HG03558 (cell line): ENCODE measurements at regions not wholly inside any gene's neighbourhood (a gene's known extent, or its start where the extent isn't known, plus 50 kb on each side); places are given as distances from the start of the nearest gene placed in this dataset.
"Not testable (repeated sequence)": the region's sequence is repeated elsewhere in the genome, so short reads cannot be mapped to it uniquely, and the experiment has no call there.

ENCODE experiments used
- ATAC-seq: cut with Tn5 transposase; IDR thresholded peaks from one replicate; pipeline ENCODE4 v1.9.1; 2021; ENCODE audit warnings: moderate number of reproducible peaks; ENCODE audit not compliant: unreplicated experiment; ENCODE audit errors: extremely low read depth

GRCh38 chr7:106460792-106461254 is 176.0 kb upstream of the NAMPT start:
- no peak for ATAC-seq

DNA sequence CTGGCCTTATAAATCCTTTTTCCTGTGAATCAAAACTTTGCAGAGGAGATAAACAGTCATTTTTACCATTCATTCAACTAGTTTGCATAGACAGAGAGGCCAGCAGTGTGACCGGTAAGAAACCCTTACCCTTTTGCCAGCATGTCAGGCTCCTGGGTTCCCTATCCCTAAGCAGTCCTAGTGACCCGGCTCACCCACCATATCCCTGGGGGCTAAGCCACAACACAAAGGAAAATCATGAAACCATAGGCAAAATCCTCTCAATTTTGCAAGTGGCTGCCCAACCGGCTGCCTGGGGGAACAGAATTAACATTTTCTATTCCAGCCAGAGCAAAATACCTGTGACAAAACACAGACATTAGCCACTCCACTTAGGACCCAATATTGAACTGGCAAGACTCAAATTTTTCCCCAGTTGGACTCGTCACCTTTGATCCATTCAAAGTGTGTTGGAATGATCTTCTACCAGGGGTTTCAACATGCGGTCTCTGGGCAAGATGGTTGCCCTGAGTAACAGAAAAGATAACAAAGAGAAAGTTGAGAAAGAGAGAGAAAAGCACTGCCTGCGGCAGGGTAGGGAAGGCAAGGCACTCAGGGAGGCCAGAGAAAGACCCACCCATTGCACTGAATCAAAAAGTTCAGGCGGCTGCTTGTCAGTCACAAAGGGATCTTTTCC is 174.8 kb upstream of the NAMPT start:
- no peak for ATAC-seq

GRCh38 chr7:106457678-106458077 is 172.9 kb upstream of the NAMPT start:
- ATAC-seq: no peak

DNA sequence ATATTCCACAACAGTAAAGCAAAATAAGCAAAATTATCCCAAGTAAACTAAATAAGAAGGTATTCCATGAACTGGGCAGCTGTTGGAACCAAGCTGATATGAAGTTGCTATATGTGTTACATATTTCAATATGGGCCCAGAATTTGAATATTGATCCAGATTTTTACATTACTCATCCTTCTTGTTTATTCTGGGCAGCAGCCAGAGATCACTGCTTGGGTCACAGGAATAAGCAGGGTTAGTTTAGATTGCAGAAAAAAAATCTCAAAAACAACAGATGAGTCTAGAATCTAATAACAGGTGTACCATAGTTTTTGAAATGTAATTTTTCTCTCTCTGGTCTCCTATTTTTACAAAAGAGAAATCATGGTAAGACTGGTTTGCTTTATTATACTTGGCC is 171.5 kb upstream of the NAMPT start:
- ATAC-seq: no peak

- ATAC-seq: no peak
Observed at GRCh38 chr7:106452031-106452851, 167.5 kb upstream of the NAMPT start.

DNA sequence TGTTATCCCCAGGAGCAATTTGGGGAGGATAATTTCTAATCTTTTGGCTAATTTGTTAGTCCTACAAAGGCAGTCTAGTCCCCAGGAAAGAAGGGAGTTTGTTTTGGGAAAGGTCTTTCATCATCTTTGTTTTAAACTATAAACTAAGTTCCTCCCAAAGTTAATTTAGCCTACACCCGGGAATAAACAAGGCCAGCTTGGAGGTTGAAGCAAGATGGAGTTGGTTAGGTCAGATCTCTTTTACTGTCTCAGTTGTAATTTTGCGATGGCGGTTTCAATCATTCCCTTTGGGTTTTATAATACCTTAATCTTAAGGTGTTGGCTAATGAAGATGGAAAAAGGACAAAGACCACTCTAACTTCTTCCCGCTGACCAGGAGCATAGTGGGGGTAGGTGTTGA is 166.4 kb upstream of the NAMPT start:
- no peak for ATAC-seq

GRCh38 chr7:106450716-106451115 is 165.9 kb upstream of the NAMPT start:
- ATAC-seq: no peak

- no peak for ATAC-seq
Observed at GRCh38 chr7:106448992-106449859, 164.4 kb upstream of the NAMPT start.

DNA sequence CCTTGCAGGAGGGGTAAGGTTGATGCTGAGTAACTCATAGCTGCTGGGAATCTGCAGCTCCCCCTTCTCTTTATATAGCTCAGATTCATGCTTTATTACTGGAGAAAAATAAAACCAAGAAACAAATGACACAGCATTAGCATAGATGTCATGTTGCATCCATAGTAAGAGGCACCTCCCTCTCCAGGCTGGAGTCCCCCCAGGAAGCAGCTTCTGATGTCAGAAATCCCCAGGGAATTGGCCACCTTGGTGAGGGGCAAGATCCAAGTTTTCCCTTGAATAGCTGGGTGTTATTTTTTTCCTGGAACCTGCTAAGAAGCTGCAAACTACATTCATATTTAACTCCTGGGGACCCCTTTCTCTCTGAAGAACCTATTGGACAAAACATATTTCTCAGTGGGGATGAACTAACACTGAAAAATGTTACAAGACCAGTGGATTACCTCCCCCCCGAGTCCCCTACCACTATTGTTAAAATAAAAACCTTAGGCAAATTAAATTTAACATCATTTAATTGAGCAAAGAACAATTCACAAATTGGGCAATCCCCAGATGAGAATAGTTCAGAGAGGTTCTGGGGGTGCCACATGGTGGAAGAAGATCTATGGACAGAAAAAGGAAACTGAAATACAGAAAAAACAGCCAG is 163.7 kb upstream of the NAMPT start:
- ATAC-seq: no peak

GRCh38 chr7:106447318-106447847 is 162.6 kb upstream of the NAMPT start:
- no peak for ATAC-seq

- not testable (repeated sequence) for ATAC-seq
Observed at GRCh38 chr7:106445366-106445765, 160.6 kb upstream of the NAMPT start.

DNA sequence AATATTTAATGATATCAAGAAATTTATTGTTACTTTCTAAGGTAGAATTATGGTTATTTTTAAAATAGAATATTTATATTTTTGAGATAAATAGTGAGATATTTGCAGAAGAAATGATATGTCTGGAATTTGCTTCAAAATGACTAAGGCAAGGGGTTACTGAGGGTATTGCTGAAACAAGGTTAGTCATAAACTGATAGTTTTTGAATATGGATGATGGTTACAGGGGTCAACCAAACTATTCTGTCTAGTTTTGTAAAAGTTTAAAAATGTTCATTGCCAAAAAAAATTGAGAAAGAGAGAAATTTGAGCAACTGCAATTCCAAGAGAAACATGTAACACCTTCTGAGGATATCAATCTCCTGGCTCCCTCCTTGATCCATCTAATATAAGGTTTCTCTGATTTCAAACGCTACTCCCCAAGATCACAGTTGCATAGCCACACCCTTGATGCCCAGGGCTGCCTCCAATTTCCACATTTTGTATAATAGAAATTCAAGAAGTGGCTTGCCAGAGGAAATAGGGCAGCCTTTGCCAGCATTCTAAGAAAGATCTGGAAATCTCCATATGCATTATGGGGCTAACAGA is 159.4 kb upstream of the NAMPT start:
- no peak for ATAC-seq

GRCh38 chr7:106443156-106443555 is 158.4 kb upstream of the NAMPT start:
- ATAC-seq: no peak

DNA sequence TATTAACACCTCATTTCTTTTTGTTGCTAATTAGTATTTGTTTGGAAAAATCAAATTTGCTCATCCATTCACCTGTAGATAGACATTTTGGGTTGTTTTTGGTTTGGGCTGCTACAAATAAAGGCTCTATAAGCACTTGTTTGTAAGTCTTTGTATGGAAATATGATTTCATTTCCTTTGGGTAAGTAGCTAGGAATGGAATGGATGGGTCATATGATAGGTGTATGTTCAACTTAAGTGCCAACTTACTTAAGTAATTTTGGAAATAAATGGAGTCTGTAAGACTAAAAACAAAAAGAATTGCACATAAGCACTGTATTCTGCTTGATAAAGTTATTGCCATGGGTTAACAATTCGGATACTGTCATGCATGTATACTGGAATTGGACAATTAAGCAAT is 157.7 kb upstream of the NAMPT start:
- no peak for ATAC-seq

DNA sequence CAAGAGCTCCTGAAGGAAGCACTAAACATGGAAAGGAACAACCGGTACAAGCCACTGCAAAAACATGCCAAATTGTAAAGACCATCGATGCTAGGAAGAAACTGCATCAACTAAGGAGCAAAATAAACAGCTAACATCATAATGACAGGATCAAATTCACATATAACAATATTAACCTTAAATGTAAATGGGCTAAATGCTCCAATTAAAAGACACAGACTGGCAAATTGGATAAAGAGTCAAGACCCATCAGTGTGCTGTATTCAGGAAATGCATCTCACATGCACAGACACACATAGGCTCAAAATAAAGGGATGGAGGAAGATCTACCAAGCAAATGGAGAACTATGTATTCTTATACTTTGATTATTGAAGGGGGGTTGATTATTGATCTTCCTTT is 156.6 kb upstream of the NAMPT start:
- not testable (repeated sequence) for ATAC-seq

- not testable (repeated sequence) for ATAC-seq
Observed at GRCh38 chr7:106436933-106437332, 152.2 kb upstream of the NAMPT start.

GRCh38 chr7:106433377-106433776 is 148.6 kb upstream of the NAMPT start:
- no peak for ATAC-seq

DNA sequence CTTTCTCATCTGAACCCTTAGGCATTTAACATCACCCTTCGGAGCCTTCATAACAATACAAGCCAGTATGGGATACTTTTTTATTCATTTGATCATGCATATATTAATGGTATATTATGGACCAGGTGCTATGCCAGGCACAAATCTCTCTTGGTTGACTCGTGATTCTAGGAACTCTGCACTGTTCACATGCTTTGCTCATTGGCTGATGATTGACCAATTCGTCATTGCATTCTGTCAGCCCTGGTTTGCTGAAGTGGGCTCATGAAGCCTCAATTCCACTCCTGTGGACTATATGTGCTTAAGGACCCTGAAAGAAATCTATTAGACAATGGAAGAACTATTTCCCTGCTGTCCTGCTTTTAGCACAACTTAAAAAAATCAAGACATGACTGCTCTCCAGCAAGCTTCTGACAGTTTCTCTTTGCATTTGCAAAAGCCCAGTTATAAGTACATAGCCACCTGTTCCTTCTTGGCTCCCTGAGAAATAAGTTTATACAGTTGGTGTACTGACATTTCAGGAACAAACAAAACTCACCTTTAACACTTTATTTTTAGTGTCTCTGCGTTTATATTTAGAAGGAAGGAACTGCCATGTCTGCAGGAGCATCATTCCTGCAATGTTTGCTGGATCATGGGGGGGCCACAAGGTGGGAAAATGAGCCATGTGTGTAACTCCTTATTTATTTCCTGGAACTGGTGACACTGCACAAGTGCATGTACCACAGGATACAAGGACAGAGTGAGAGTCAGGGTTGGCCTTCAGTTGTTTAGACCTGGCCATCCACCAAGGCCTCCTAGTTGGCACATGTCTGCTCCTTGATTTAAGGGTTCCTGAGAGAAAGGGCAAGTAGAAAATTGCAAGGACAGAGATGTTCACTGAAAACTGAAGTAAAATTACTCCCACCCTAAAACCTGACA is 146.0 kb upstream of the NAMPT start:
- no peak for ATAC-seq

DNA sequence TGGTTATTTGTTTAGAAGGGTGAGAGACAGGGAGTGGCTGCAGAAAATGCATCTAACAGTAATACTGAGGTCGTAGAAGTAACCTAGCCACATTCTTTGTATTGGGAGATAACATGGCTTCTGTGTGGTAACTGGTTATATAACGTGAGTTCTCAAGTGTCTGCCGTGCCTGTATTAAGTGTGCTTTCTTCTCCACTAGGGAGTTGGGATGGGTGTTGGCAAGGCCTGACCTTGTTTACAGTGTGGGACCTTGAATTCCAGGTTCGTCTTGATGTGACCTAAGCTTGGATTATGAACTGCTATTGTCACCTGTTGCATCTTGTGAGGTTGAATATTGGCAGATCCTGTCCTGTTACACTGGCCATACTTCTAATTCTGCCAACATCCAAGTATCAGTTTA is 145.3 kb upstream of the NAMPT start:
- no peak for ATAC-seq
